LNCAP (cell line): ENCODE measurements at regions not wholly inside any gene's neighbourhood (a gene's known extent, or its start where the extent isn't known, plus 50 kb on each side); places are given as distances from the start of the nearest gene placed in this dataset.

Experiments used
- CTCF ChIP-seq: fragments of 450-650 bp; IDR thresholded peaks from 2 replicates; pipeline ENCODE4 v1.5.1; 2017; ENCODE audit warnings: mild to moderate bottlenecking

- no peak for TF ChIP-seq CTCF
Measured at GRCh38 chr21:38880577-38880966, 74.8 kb downstream of the ETS2 start.

GRCh38 chr21:38879912-38880576 is 74.3 kb downstream of the ETS2 start:
- TF ChIP-seq CTCF = no peak

GRCh38 chr21:38878379-38879179 is 72.8 kb downstream of the ETS2 start:
- no peak for TF ChIP-seq CTCF

GRCh38 chr21:38875694-38876492 is 70.2 kb downstream of the ETS2 start:
- TF ChIP-seq CTCF = no peak
